ENCODE measurements at regions not wholly inside any gene's neighbourhood (a gene's known extent, or its start where the extent isn't known, plus 50 kb on each side); places are given as distances from the start of the nearest gene placed in this dataset.

DNA sequence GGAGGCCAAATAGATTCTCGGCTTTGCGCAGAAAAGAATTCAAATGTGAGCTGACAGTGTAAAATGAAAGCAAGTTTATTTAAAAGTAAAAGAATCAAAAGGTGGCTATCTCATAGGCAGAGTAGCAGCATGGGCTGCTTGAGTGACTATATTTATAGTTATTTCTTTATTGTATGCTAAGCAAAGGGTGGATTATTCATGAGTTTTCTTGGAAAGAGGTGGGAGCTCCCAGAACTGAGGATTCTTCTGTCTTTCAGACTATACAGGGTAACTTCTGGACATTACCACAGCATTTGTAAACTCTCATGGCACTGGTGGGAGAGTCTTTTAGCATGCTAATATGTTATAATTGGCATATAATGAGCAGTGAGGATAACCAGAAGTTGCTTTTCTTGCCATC, 659.9 kb downstream of the RWDD3 start:
- no peak for FAIRE-seq
- DNase-seq (ENCODE audit: low read depth, low spot score), result no peak

DNA sequence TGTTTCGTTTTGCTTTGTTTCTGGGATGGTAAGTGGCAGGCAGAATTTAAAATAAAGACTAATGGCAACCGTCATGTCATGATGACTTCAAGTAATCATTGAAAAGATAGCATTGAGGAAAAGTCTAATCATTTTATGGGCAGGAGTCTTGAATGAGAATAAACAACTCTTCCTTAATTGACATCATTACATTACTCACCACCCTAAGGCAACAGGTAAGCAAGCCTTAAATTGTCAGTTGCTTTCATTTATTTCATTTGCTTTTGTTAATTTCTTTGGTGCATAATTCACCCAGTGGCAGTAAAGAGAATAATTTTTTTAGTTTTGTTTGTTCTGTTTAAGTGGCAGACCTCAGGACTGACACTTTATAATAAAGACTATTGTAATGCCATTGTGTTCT, 669.0 kb downstream of the RWDD3 start:
- DNase-seq (ENCODE audit: low read depth, low spot score) (no peak), FAIRE-seq (no peak)
- Histone ChIP-seq H3K9me3 (ENCODE audit: control insufficient read depth, low read depth, low read length) (no peaks in the 10 kb centered on the region), H2AFZ (ENCODE audit: control insufficient read depth, low read length) (no peak overlapping the region), H3K27ac (ENCODE audit: control insufficient read depth, insufficient read depth, low read length) (no peak overlapping the region), H3K4me2 (ENCODE audit: control insufficient read depth, extremely low read depth, insufficient read depth, low read depth, low read length) (no peak overlapping the region), H3K79me2 (ENCODE audit: control insufficient read depth, insufficient read depth, low read length) (no peaks in the 10 kb centered on the region), H4K20me1 (ENCODE audit: control insufficient read depth, extremely low read depth, insufficient read depth, low read length) (no peaks in the 10 kb centered on the region), H3K9ac (ENCODE audit: control insufficient read depth, extremely low read depth, insufficient read depth, low read length) (no peak overlapping the region), H3K36me3 (ENCODE audit: control insufficient read depth in 2 of 2, extremely low read depth in 1 of 2, insufficient read depth in 2 of 2, low read length in 2 of 2) (no peaks in the 10 kb centered on the region), H3K4me1 (ENCODE audit: control insufficient read depth, extremely low read depth, insufficient read depth, low read length) (peaks cover 2% of the 10 kb centered on the region), H3K9me1 (ENCODE audit: control insufficient read depth, extremely low read depth, insufficient read depth, low read length) (no peaks in the 10 kb centered on the region), H3K4me3 (ENCODE audit: control insufficient read depth in 2 of 3, extremely low read depth in 1 of 3, insufficient read depth in 2 of 3, low read depth in 1 of 3, low read length in 3 of 3) (no peak overlapping the region), H3K27me3 (ENCODE audit: control insufficient read depth, extremely low read depth, insufficient read depth, low read length) (no peaks in the 10 kb centered on the region)
- TF ChIP-seq, protein P1, sequence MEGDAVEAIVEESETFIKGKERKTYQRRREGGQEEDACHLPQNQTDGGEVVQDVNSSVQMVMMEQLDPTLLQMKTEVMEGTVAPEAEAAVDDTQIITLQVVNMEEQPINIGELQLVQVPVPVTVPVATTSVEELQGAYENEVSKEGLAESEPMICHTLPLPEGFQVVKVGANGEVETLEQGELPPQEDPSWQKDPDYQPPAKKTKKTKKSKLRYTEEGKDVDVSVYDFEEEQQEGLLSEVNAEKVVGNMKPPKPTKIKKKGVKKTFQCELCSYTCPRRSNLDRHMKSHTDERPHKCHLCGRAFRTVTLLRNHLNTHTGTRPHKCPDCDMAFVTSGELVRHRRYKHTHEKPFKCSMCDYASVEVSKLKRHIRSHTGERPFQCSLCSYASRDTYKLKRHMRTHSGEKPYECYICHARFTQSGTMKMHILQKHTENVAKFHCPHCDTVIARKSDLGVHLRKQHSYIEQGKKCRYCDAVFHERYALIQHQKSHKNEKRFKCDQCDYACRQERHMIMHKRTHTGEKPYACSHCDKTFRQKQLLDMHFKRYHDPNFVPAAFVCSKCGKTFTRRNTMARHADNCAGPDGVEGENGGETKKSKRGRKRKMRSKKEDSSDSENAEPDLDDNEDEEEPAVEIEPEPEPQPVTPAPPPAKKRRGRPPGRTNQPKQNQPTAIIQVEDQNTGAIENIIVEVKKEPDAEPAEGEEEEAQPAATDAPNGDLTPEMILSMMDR (optimal IDR thresholded peaks at IDR 0.05 in 1 of 3, IDR thresholded peaks at IDR 0.05 in 1 of 3, conservative IDR thresholded peaks at IDR 0.05 in 1 of 3; ENCODE audit: extremely low read depth in 1 of 3, insufficient read depth in 2 of 3, low read length in 3 of 3), result no peak
- dilution Hi-C loops (cut with MboI; ENCODE audit: extremely low pct_ligation_motif_present, low sequenced_read_pairs), result no loop called here

More for the DNA sequence above, 659.9 kb downstream of the RWDD3 start:
- no peaks in the 10 kb centered on the region for H3K36me3 ChIP-seq (ENCODE audit: control insufficient read depth in 2 of 2, extremely low read depth in 1 of 2, insufficient read depth in 2 of 2, low read length in 2 of 2)
- no peak overlapping the region for H3K27ac ChIP-seq (ENCODE audit: control insufficient read depth, insufficient read depth, low read length)
- dilution Hi-C loops (cut with MboI; ENCODE audit: extremely low pct_ligation_motif_present, low sequenced_read_pairs), result no loop called here
- TF ChIP-seq EZH2 (IDR thresholded peaks at IDR 0.05; ENCODE audit: low read length), result no peak
- TF ChIP-seq, protein P1 (optimal IDR thresholded peaks at IDR 0.05 in 1 of 3, IDR thresholded peaks at IDR 0.05 in 1 of 3, conservative IDR thresholded peaks at IDR 0.05 in 1 of 3; ENCODE audit: extremely low read depth in 1 of 3, insufficient read depth in 2 of 3, low read length in 3 of 3), result no peak
- no peak overlapping the region for H2AFZ ChIP-seq (ENCODE audit: control insufficient read depth, low read length)
- no peaks in the 10 kb centered on the region for H3K9me1 ChIP-seq (ENCODE audit: control insufficient read depth, extremely low read depth, insufficient read depth, low read length)
- no peaks in the 10 kb centered on the region for H4K20me1 ChIP-seq (ENCODE audit: control insufficient read depth, extremely low read depth, insufficient read depth, low read length)
- no peaks in the 10 kb centered on the region for H3K9me3 ChIP-seq (ENCODE audit: control insufficient read depth, low read depth, low read length)
- no peak overlapping the region for H3K9ac ChIP-seq (ENCODE audit: control insufficient read depth, extremely low read depth, insufficient read depth, low read length)
- H3K27me3 ChIP-seq (ENCODE audit: control insufficient read depth, extremely low read depth, insufficient read depth, low read length), result no peaks in the 10 kb centered on the region
- no peaks in the 10 kb centered on the region for H3K4me1 ChIP-seq (ENCODE audit: control insufficient read depth, extremely low read depth, insufficient read depth, low read length)
- no peak overlapping the region for H3K4me3 ChIP-seq (ENCODE audit: control insufficient read depth in 2 of 3, extremely low read depth in 1 of 3, insufficient read depth in 2 of 3, low read depth in 1 of 3, low read length in 3 of 3)
- H3K79me2 ChIP-seq (ENCODE audit: control insufficient read depth, insufficient read depth, low read length), result no peaks in the 10 kb centered on the region
- H3K4me2 ChIP-seq (ENCODE audit: control insufficient read depth, extremely low read depth, insufficient read depth, low read depth, low read length), result no peak overlapping the region

Measured in keratinocyte (primary cell).